HUES48 (cell line): ENCODE measurements at regions not wholly inside any gene's neighbourhood (a gene's known extent, or its start where the extent isn't known, plus 50 kb on each side); places are given as distances from the start of the nearest gene placed in this dataset.

ENCODE experiments used
- H3K27ac ChIP-seq: one replicate; pipeline ENCODE4 v1.7.0; 2013; ENCODE audit warnings: low read depth, low read length, inconsistent platforms
- H3K27me3 ChIP-seq: 2 replicates; pipeline ENCODE4 v1.6.1; 2013; ENCODE audit warnings: mild to moderate bottlenecking, low read length; ENCODE audit not compliant: control insufficient read depth, insufficient read depth
- H3K36me3 ChIP-seq: 2 replicates; pipeline ENCODE4 v1.6.1; 2013; ENCODE audit warnings: low read length; ENCODE audit not compliant: control insufficient read depth, insufficient read depth
- H3K4me1 ChIP-seq: 2 replicates; pipeline ENCODE4 v1.6.1; 2013; ENCODE audit warnings: mild to moderate bottlenecking, low read length; ENCODE audit not compliant: control insufficient read depth, insufficient read depth
- H3K4me3 ChIP-seq: 2 replicates; pipeline ENCODE4 v1.5.1; 2013; ENCODE audit warnings: mild to moderate bottlenecking, low read depth, low read length
- H3K9ac ChIP-seq: 2 replicates; pipeline ENCODE4 v1.6.1; 2013; ENCODE audit warnings: mild to moderate bottlenecking, low read depth, low read length, moderate library complexity
- H3K9me3 ChIP-seq: 2 replicates; pipeline ENCODE4 v1.6.1; 2013; ENCODE audit warnings: low read length; ENCODE audit not compliant: control insufficient read depth, insufficient read depth

GRCh38 chr2:126761981-126762878 is 106.3 kb downstream of the GYPC start:
- H3K27ac ChIP-seq = no peak overlapping the region
- no peak overlapping the region for H3K4me3 ChIP-seq
- H3K27me3 ChIP-seq = no peaks in the 10 kb centered on the region
- no peaks in the 10 kb centered on the region for H3K36me3 ChIP-seq
- H3K4me1 ChIP-seq = peaks cover 12% of the 10 kb centered on the region
- no peaks in the 10 kb centered on the region for H3K9me3 ChIP-seq
- no peak overlapping the region for H3K9ac ChIP-seq

GRCh38 chr2:126764686-126765265 is 108.8 kb downstream of the GYPC start:
- Histone ChIP-seq H3K36me3 (no peaks in the 10 kb centered on the region), H3K9ac (no peak overlapping the region), H3K4me3 (no peak overlapping the region), H3K27me3 (no peaks in the 10 kb centered on the region), H3K27ac (no peak overlapping the region), H3K4me1 (no peaks in the 10 kb centered on the region), H3K9me3 (no peaks in the 10 kb centered on the region)

- H3K9me3 ChIP-seq = no peaks in the 10 kb centered on the region
Observed at GRCh38 chr2:126765395-126765794, 109.4 kb downstream of the GYPC start.

GRCh38 chr2:126766295-126766968 is 110.5 kb downstream of the GYPC start:
- H3K36me3 ChIP-seq = no peaks in the 10 kb centered on the region
- no peak overlapping the region for H3K4me3 ChIP-seq
- H3K4me1 ChIP-seq = no peaks in the 10 kb centered on the region
- no peaks in the 10 kb centered on the region for H3K27me3 ChIP-seq
- no peak overlapping the region for H3K9ac ChIP-seq
- no peak overlapping the region for H3K27ac ChIP-seq
- H3K9me3 ChIP-seq = no peaks in the 10 kb centered on the region

More at GRCh38 chr2:126765395-126765794, 109.4 kb downstream of the GYPC start:
- no peak overlapping the region for H3K4me3 ChIP-seq
- H3K9ac ChIP-seq = no peak overlapping the region
- no peaks in the 10 kb centered on the region for H3K36me3 ChIP-seq
- no peaks in the 10 kb centered on the region for H3K27me3 ChIP-seq
- no peaks in the 10 kb centered on the region for H3K4me1 ChIP-seq
- H3K27ac ChIP-seq = no peak overlapping the region

GRCh38 chr2:126766969-126767296 is 111.0 kb downstream of the GYPC start:
- H3K4me1 ChIP-seq = no peaks in the 10 kb centered on the region
- no peak overlapping the region for H3K27ac ChIP-seq
- H3K4me3 ChIP-seq = no peak overlapping the region
- no peaks in the 10 kb centered on the region for H3K9me3 ChIP-seq
- no peak overlapping the region for H3K9ac ChIP-seq
- H3K27me3 ChIP-seq = no peaks in the 10 kb centered on the region
- no peaks in the 10 kb centered on the region for H3K36me3 ChIP-seq

- Histone ChIP-seq H3K9ac (no peak overlapping the region), H3K4me1 (no peaks in the 10 kb centered on the region), H3K27ac (no peak overlapping the region), H3K36me3 (no peaks in the 10 kb centered on the region), H3K4me3 (no peak overlapping the region), H3K27me3 (no peaks in the 10 kb centered on the region), H3K9me3 (no peaks in the 10 kb centered on the region)
Observed at GRCh38 chr2:126769118-126769517, 113.2 kb downstream of the GYPC start.

GRCh38 chr2:126770466-126770865 is 114.5 kb downstream of the GYPC start:
- Histone ChIP-seq H3K36me3 (no peaks in the 10 kb centered on the region), H3K9ac (no peak overlapping the region), H3K9me3 (no peaks in the 10 kb centered on the region), H3K27ac (no peak overlapping the region), H3K27me3 (no peaks in the 10 kb centered on the region), H3K4me1 (no peaks in the 10 kb centered on the region), H3K4me3 (no peak overlapping the region)

- Histone ChIP-seq H3K27ac (no peak overlapping the region), H3K36me3 (no peaks in the 10 kb centered on the region), H3K4me3 (no peak overlapping the region), H3K9me3 (no peaks in the 10 kb centered on the region), H3K9ac (no peak overlapping the region), H3K4me1 (0 out of 2 replicates have a peak, but pooled peaks cover under 1% of the 10 kb centered on the region), H3K27me3 (peaks cover 2% of the 10 kb centered on the region; the same call in 1 of the 2 replicates)
Observed at GRCh38 chr2:126771094-126771493, 115.1 kb downstream of the GYPC start.

GRCh38 chr2:126771501-126772195 is 115.7 kb downstream of the GYPC start:
- no peaks in the 10 kb centered on the region for H3K9me3 ChIP-seq
- H3K9ac ChIP-seq = no peak overlapping the region

GRCh38 chr2:126774290-126774689 is 118.3 kb downstream of the GYPC start:
- H3K4me3 ChIP-seq = no peak overlapping the region

More at GRCh38 chr2:126771501-126772195, 115.7 kb downstream of the GYPC start:
- H3K4me3 ChIP-seq = no peak overlapping the region
- 0 out of 2 replicates have a peak, but pooled peaks cover 2% of the 10 kb centered on the region for H3K4me1 ChIP-seq
- no peaks in the 10 kb centered on the region for H3K36me3 ChIP-seq
- H3K27me3 ChIP-seq = peaks cover 4% of the 10 kb centered on the region; the same call in 1 of the 2 replicates
- no peak overlapping the region for H3K27ac ChIP-seq

More at GRCh38 chr2:126774290-126774689, 118.3 kb downstream of the GYPC start:
- H3K27ac ChIP-seq = no peak overlapping the region
- no peaks in the 10 kb centered on the region for H3K36me3 ChIP-seq
- no peaks in the 10 kb centered on the region for H3K9me3 ChIP-seq
- no peak overlapping the region for H3K9ac ChIP-seq
- 0 out of 2 replicates have a peak, but pooled peaks cover 2% of the 10 kb centered on the region for H3K4me1 ChIP-seq
- peaks cover 4% of the 10 kb centered on the region; the same call in 1 of the 2 replicates for H3K27me3 ChIP-seq
